OCI-LY7 (cell line): ENCODE measurements at regions not wholly inside any gene's neighbourhood (a gene's known extent, or its start where the extent isn't known, plus 50 kb on each side); places are given as distances from the start of the nearest gene placed in this dataset.

Experiments used
- BruUV-seq: library from RNA; stranded (reverse); fragments of 400-500 nt; replicated peaks from 2 replicates; lab custom pipeline; 2021; lab: Mats Ljungman, UMichigan
- CTCF ChIA-PET: fragments of 300-600 bp; sonication (Branson Sonifier 250); formaldehyde crosslinking; loops from one replicate; lab custom pipeline; 2022; ENCODE audit warnings: antibody characterized with exemption; ENCODE audit not compliant: unreplicated experiment; lab: Charles Lee
- POLR2A ChIA-PET: fragments of 300-600 bp; sonication (Branson Sonifier 250); formaldehyde crosslinking; loops from one replicate; lab custom pipeline; 2022; ENCODE audit warnings: antibody characterized with exemption; lab: Charles Lee
- DNase-seq: peaks from one replicate; pipeline ENCODE4 v3.0.0-alpha.2; 2015; ENCODE audit warnings: low spot score
- H2AFZ ChIP-seq: fragments of 200-600 bp; sonication (generic), shearing (Covaris generic); 2 replicates; pipeline ENCODE4 v1.6.1; 2014; ENCODE audit warnings: mild to moderate bottlenecking, antibody characterized with exemption, low read length, moderate library complexity
- H3K27ac ChIP-seq: fragments of 200-600 bp; sonication (generic); 2 replicates; pipeline ENCODE4 v1.5.1; 2014; ENCODE audit warnings: mixed run types, low read depth, mild to moderate bottlenecking, moderate library complexity, low read length, inconsistent platforms; ENCODE audit not compliant: poor library complexity, severe bottlenecking
- H3K36me3 ChIP-seq: fragments of 200-600 bp; sonication (generic); 2 replicates; pipeline ENCODE4 v1.6.1; 2014; ENCODE audit warnings: mild to moderate bottlenecking, antibody characterized with exemption, low read length, moderate library complexity, mixed read lengths; ENCODE audit not compliant: insufficient read depth
- H3K4me1 ChIP-seq: fragments of 200-600 bp; sonication (generic); 2 replicates; pipeline ENCODE4 v1.5.1; 2014; ENCODE audit warnings: mild to moderate bottlenecking, low read length; ENCODE audit not compliant: insufficient read depth, poor library complexity, severe bottlenecking
- H3K4me2 ChIP-seq: fragments of 200-600 bp; sonication (generic); 2 replicates; pipeline ENCODE4 v1.6.1; 2014; ENCODE audit warnings: mild to moderate bottlenecking, low read length
- H3K4me3 ChIP-seq: fragments of 200-600 bp; sonication (generic); 2 replicates; pipeline ENCODE4 v1.5.1; 2014; ENCODE audit warnings: mild to moderate bottlenecking, low read depth, low read length; ENCODE audit not compliant: poor library complexity, severe bottlenecking
- H3K79me2 ChIP-seq: fragments of 200-600 bp; sonication (generic); 2 replicates; pipeline ENCODE4 v1.6.1; 2016; ENCODE audit warnings: low read depth, mild to moderate bottlenecking, low read length, moderate library complexity, mixed read lengths; ENCODE audit not compliant: insufficient read depth
- H3K9me2 ChIP-seq: fragments of 200-600 bp; sonication (generic); 2 replicates; pipeline ENCODE4 v1.6.1; 2016; ENCODE audit warnings: mild to moderate bottlenecking, low read length, mixed read lengths; ENCODE audit not compliant: insufficient read depth
- H3K9me3 ChIP-seq: fragments of 200-600 bp; sonication (generic); 2 replicates; pipeline ENCODE4 v1.6.1; 2014; ENCODE audit warnings: mild to moderate bottlenecking, mixed run types, low read length, mixed read lengths
- H4K20me1 ChIP-seq: fragments of 200-600 bp; sonication (generic); 2 replicates; pipeline ENCODE4 v1.6.1; 2014; ENCODE audit warnings: mild to moderate bottlenecking, antibody characterized with exemption, low read length, moderate library complexity, mixed read lengths; ENCODE audit not compliant: insufficient read depth
- CTCF ChIP-seq: fragments of 200-600 bp; sonication (generic); conservative IDR thresholded peaks from 2 replicates; pipeline ENCODE4 v1.5.1; 2014; ENCODE audit warnings: mild to moderate bottlenecking, antibody characterized with exemption, low read length, moderate library complexity, mixed read lengths
- EZH2phosphoT487 ChIP-seq: fragments of 200-600 bp; sonication (generic); IDR thresholded peaks from 2 replicates; pipeline ENCODE4 v1.6.1; 2018; ENCODE audit warnings: low read depth, borderline replicate concordance, mild to moderate bottlenecking, mixed run types, antibody characterized with exemption, low read length, moderate library complexity, mixed read lengths
- intact Hi-C: fragments of 100-400 bp; cut with micrococcal nuclease; formaldehyde crosslinking; loops from one replicate; pipeline ENCODE4 v1.10.0; 2022; ENCODE audit not compliant: unreplicated experiment

GRCh38 chr11:11691296-11692151 is 69.7 kb upstream of the GALNT18 start:
- no peak overlapping the region for H3K27ac ChIP-seq
- intact Hi-C loops, result no loop called here
- no peaks in the 10 kb centered on the region for H3K9me2 ChIP-seq
- H3K9me3 ChIP-seq, result no peaks in the 10 kb centered on the region
- TF ChIP-seq EZH2phosphoT487 (no peak), CTCF (no peak)
- CTCF ChIA-PET, result no interaction called here
- no peak overlapping the region for H3K4me2 ChIP-seq
- H3K4me3 ChIP-seq, result no peak overlapping the region
- H2AFZ ChIP-seq, result no peak overlapping the region
- no peak for DNase-seq
- no peaks in the 10 kb centered on the region for H4K20me1 ChIP-seq
- no TSS peak for BruUV-seq
- H3K36me3 ChIP-seq, result no peaks in the 10 kb centered on the region
- no peaks in the 10 kb centered on the region for H3K4me1 ChIP-seq
- H3K79me2 ChIP-seq, result no peaks in the 10 kb centered on the region
- POLR2A ChIA-PET, result no interaction called here

GRCh38 chr11:11681536-11681935 is 59.7 kb upstream of the GALNT18 start:
- Histone ChIP-seq H3K4me2 (no peak overlapping the region), H3K4me1 (no peaks in the 10 kb centered on the region), H3K9me3 (no peaks in the 10 kb centered on the region), H3K36me3 (no peaks in the 10 kb centered on the region), H4K20me1 (no peaks in the 10 kb centered on the region), H3K27ac (no peak overlapping the region), H3K4me3 (no peak overlapping the region), H2AFZ (no peak overlapping the region), H3K9me2 (no peaks in the 10 kb centered on the region), H3K79me2 (no peaks in the 10 kb centered on the region)
- no peak for DNase-seq
- no TSS peak for BruUV-seq
- TF ChIP-seq CTCF (no peak), EZH2phosphoT487 (no peak)
- POLR2A ChIA-PET, result no interaction called here
- CTCF ChIA-PET, result no interaction called here
- intact Hi-C loops, result no loop called here

DNA sequence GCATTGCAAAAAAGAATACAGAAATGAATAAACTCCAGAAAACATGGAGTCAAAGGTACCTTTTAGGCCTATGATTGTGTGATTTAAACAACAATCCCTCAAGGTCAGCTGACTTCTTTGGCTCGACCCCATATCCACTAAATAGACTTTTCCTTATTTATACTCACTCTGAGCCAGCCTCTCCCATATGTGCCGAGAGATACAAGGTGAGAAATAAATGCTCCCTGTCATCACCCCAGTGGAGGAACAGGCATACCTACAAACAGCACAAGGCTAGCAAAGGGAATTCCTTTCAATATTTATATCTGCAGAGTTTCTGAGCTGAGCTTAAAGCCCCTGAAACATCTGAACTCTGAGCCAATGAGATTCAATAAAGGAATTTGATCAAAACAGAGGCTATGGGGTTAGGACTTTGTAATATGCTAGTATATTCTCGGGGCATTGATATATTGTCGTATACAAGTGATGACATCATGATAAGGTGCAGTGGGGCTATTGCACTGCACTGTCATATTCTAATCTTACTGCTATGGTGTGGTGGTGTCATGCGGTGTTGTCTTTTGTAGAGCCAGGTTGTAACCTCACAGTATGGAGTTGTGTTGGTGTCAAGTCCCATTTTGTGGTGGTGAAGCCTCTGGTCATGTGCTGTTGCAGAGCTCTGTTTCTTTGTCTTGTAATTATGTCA is 56.0 kb upstream of the GALNT18 start:
- Histone ChIP-seq H2AFZ (no peak overlapping the region), H3K4me3 (no peak overlapping the region), H3K79me2 (no peaks in the 10 kb centered on the region), H3K9me3 (no peaks in the 10 kb centered on the region), H3K36me3 (no peaks in the 10 kb centered on the region), H4K20me1 (no peaks in the 10 kb centered on the region), H3K27ac (no peak overlapping the region), H3K4me2 (no peak overlapping the region), H3K4me1 (no peaks in the 10 kb centered on the region), H3K9me2 (no peaks in the 10 kb centered on the region)
- BruUV-seq, result no TSS peak
- no peak for DNase-seq
- intact Hi-C loops, result no loop called here
- TF ChIP-seq EZH2phosphoT487 (no peak), CTCF (no peak)
- CTCF ChIA-PET, result no interaction called here
- POLR2A ChIA-PET, result no interaction called here
